Activated CD8-positive, alpha-beta memory T cell treated with anti-CD3 and anti-CD28 coated beads, Interleukin-2, amount 10 ng/mL, durations not matched to agents 7 days and 5 days (primary cell): ENCODE measurements at regions not wholly inside any gene's neighbourhood (a gene's known extent, or its start where the extent isn't known, plus 50 kb on each side); places are given as distances from the start of the nearest gene placed in this dataset.

Experiments used
- ATAC-seq: fragments of 150-1000 bp; cut with Tn5 transposase; one replicate; pipeline ENCODE4 v1.10.0; 2021; ENCODE audit warnings: moderate library complexity
- CTCF ChIA-PET: fragments of 350-600 bp; sonication (Branson Sonifier 250); formaldehyde crosslinking; loops from one replicate; lab custom pipeline; 2021; ENCODE audit warnings: antibody characterized with exemption; lab: Charles Lee
- DNase-seq: peaks from one replicate; pipeline ENCODE4 v3.0.0-alpha.2; 2020
- H3K27ac Mint-ChIP-seq: one replicate; pipeline ENCODE4 v1.8.0; 2021; ENCODE audit warnings: mild to moderate bottlenecking, mixed read lengths
- H3K27me3 Mint-ChIP-seq: one replicate; pipeline ENCODE4 v1.8.0; 2021; ENCODE audit warnings: mixed read lengths
- H3K36me3 Mint-ChIP-seq: one replicate; pipeline ENCODE4 v1.8.0; 2021; ENCODE audit warnings: mild to moderate bottlenecking, mixed read lengths
- H3K4me1 Mint-ChIP-seq: one replicate; pipeline ENCODE4 v1.8.0; 2021; ENCODE audit warnings: mixed read lengths
- H3K4me3 Mint-ChIP-seq: one replicate; pipeline ENCODE4 v1.8.0; 2021; ENCODE audit warnings: mild to moderate bottlenecking, moderate library complexity, mixed read lengths
- H3K9me3 Mint-ChIP-seq: one replicate; pipeline ENCODE4 v1.8.0; 2022; ENCODE audit warnings: low read depth, mixed read lengths

GRCh38 chr18:47484068-47484467 lies 232.6 kb upstream of the SKOR2 start:
- H3K27ac Mint-ChIP-seq = no peak overlapping the region
- no peak for ATAC-seq
- no peaks in the 10 kb centered on the region for H3K4me1 Mint-ChIP-seq
- H3K27me3 Mint-ChIP-seq = peaks cover 8% of the 10 kb centered on the region
- DNase-seq = no peak
- H3K36me3 Mint-ChIP-seq = no peaks in the 10 kb centered on the region
- CTCF ChIA-PET = no interaction called here
- H3K9me3 Mint-ChIP-seq = no peaks in the 10 kb centered on the region
- H3K4me3 Mint-ChIP-seq = no peak overlapping the region

GRCh38 chr18:47480166-47480565 lies 228.7 kb upstream of the SKOR2 start:
- H3K4me3 Mint-ChIP-seq = no peak overlapping the region
- H3K4me1 Mint-ChIP-seq = no peaks in the 10 kb centered on the region
- no peaks in the 10 kb centered on the region for H3K36me3 Mint-ChIP-seq
- ATAC-seq (no peak), DNase-seq (no peak)
- peaks cover 8% of the 10 kb centered on the region for H3K27me3 Mint-ChIP-seq
- CTCF ChIA-PET = no interaction called here
- no peak overlapping the region for H3K27ac Mint-ChIP-seq
- no peaks in the 10 kb centered on the region for H3K9me3 Mint-ChIP-seq

- Mint-ChIP-seq H3K4me1 (no peaks in the 10 kb centered on the region), H3K27ac (no peak overlapping the region), H3K4me3 (no peak overlapping the region), H3K36me3 (no peaks in the 10 kb centered on the region), H3K9me3 (no peaks in the 10 kb centered on the region), H3K27me3 (no peaks in the 10 kb centered on the region)
- ATAC-seq = no peak
- DNase-seq = no peak
- CTCF ChIA-PET = no interaction called here
Measured at GRCh38 chr18:47471784-47472183, 220.3 kb upstream of the SKOR2 start.

GRCh38 chr18:47470941-47471340 lies 219.5 kb upstream of the SKOR2 start:
- CTCF ChIA-PET = no interaction called here
- Mint-ChIP-seq H3K9me3 (no peaks in the 10 kb centered on the region), H3K36me3 (no peaks in the 10 kb centered on the region), H3K27me3 (no peaks in the 10 kb centered on the region), H3K27ac (no peak overlapping the region), H3K4me1 (no peaks in the 10 kb centered on the region), H3K4me3 (no peak overlapping the region)
- DNase-seq = no peak
- no peak for ATAC-seq

- no peaks in the 10 kb centered on the region for H3K9me3 Mint-ChIP-seq
- no peak for ATAC-seq
- no peaks in the 10 kb centered on the region for H3K27me3 Mint-ChIP-seq
- no peak overlapping the region for H3K4me3 Mint-ChIP-seq
- no peaks in the 10 kb centered on the region for H3K36me3 Mint-ChIP-seq
- no peak overlapping the region for H3K27ac Mint-ChIP-seq
- H3K4me1 Mint-ChIP-seq = no peaks in the 10 kb centered on the region
- CTCF ChIA-PET = no interaction called here
- DNase-seq = no peak
Measured at GRCh38 chr18:47469576-47469975, 218.1 kb upstream of the SKOR2 start.

GRCh38 chr18:47461977-47462376 lies 210.5 kb upstream of the SKOR2 start:
- no peak for DNase-seq
- no peaks in the 10 kb centered on the region for H3K36me3 Mint-ChIP-seq
- CTCF ChIA-PET = no interaction called here
- peaks cover 3% of the 10 kb centered on the region for H3K27me3 Mint-ChIP-seq
- H3K4me1 Mint-ChIP-seq = no peaks in the 10 kb centered on the region
- no peaks in the 10 kb centered on the region for H3K9me3 Mint-ChIP-seq
- no peak for ATAC-seq
- H3K4me3 Mint-ChIP-seq = no peak overlapping the region
- no peak overlapping the region for H3K27ac Mint-ChIP-seq

GRCh38 chr18:47461406-47461948 lies 210.0 kb upstream of the SKOR2 start:
- Mint-ChIP-seq H3K27ac (no peak overlapping the region), H3K27me3 (peaks cover 3% of the 10 kb centered on the region), H3K4me3 (no peak overlapping the region), H3K9me3 (no peaks in the 10 kb centered on the region), H3K36me3 (no peaks in the 10 kb centered on the region), H3K4me1 (no peaks in the 10 kb centered on the region)
- ATAC-seq = no peak
- DNase-seq = no peak
- CTCF ChIA-PET = no interaction called here

- H3K27ac Mint-ChIP-seq = no peak overlapping the region
- H3K4me3 Mint-ChIP-seq = no peak overlapping the region
- H3K4me1 Mint-ChIP-seq = no peaks in the 10 kb centered on the region
- no peaks in the 10 kb centered on the region for H3K9me3 Mint-ChIP-seq
- CTCF ChIA-PET = no interaction called here
- DNase-seq = no peak
- H3K36me3 Mint-ChIP-seq = no peaks in the 10 kb centered on the region
- peaks cover 3% of the 10 kb centered on the region for H3K27me3 Mint-ChIP-seq
- ATAC-seq = no peak
Measured at GRCh38 chr18:47458483-47458882, 207.0 kb upstream of the SKOR2 start.

GRCh38 chr18:47457614-47458013 lies 206.2 kb upstream of the SKOR2 start:
- H3K36me3 Mint-ChIP-seq = no peaks in the 10 kb centered on the region
- no peak overlapping the region for H3K27ac Mint-ChIP-seq
- no peak overlapping the region for H3K4me3 Mint-ChIP-seq
- no peak for DNase-seq
- CTCF ChIA-PET = no interaction called here
- H3K4me1 Mint-ChIP-seq = no peaks in the 10 kb centered on the region
- H3K27me3 Mint-ChIP-seq = peaks cover 3% of the 10 kb centered on the region
- no peaks in the 10 kb centered on the region for H3K9me3 Mint-ChIP-seq
- no peak for ATAC-seq

GRCh38 chr18:47453038-47453437 lies 201.6 kb upstream of the SKOR2 start:
- Mint-ChIP-seq H3K4me3 (no peak overlapping the region), H3K27ac (no peak overlapping the region), H3K27me3 (no peaks in the 10 kb centered on the region), H3K36me3 (no peaks in the 10 kb centered on the region), H3K9me3 (no peaks in the 10 kb centered on the region), H3K4me1 (no peaks in the 10 kb centered on the region)
- CTCF ChIA-PET = no interaction called here
- no peak for DNase-seq
- no peak for ATAC-seq

GRCh38 chr18:47448956-47449355 lies 197.5 kb upstream of the SKOR2 start:
- H3K4me3 Mint-ChIP-seq = no peak overlapping the region
- CTCF ChIA-PET = no interaction called here
- no peak overlapping the region for H3K27ac Mint-ChIP-seq
- DNase-seq (no peak), ATAC-seq (no peak)
- H3K36me3 Mint-ChIP-seq = no peaks in the 10 kb centered on the region
- H3K4me1 Mint-ChIP-seq = no peaks in the 10 kb centered on the region
- no peaks in the 10 kb centered on the region for H3K27me3 Mint-ChIP-seq
- H3K9me3 Mint-ChIP-seq = no peaks in the 10 kb centered on the region

- Mint-ChIP-seq H3K4me1 (no peaks in the 10 kb centered on the region), H3K27ac (no peak overlapping the region), H3K4me3 (no peak overlapping the region), H3K9me3 (no peaks in the 10 kb centered on the region), H3K27me3 (peaks cover 7% of the 10 kb centered on the region), H3K36me3 (no peaks in the 10 kb centered on the region)
- DNase-seq (no peak), ATAC-seq (no peak)
- CTCF ChIA-PET = no interaction called here
Measured at GRCh38 chr18:47441914-47442313, 190.5 kb upstream of the SKOR2 start.

GRCh38 chr18:47438001-47438400 lies 186.5 kb upstream of the SKOR2 start:
- ATAC-seq = no peak
- Mint-ChIP-seq H3K27me3 (peaks cover 15% of the 10 kb centered on the region), H3K36me3 (no peaks in the 10 kb centered on the region), H3K4me1 (no peaks in the 10 kb centered on the region), H3K27ac (no peak overlapping the region), H3K4me3 (no peak overlapping the region), H3K9me3 (no peaks in the 10 kb centered on the region)
- DNase-seq = no peak
- CTCF ChIA-PET = no interaction called here

- no peak overlapping the region for H3K27ac Mint-ChIP-seq
- no peaks in the 10 kb centered on the region for H3K4me1 Mint-ChIP-seq
- ATAC-seq (no peak), DNase-seq (no peak)
- no peaks in the 10 kb centered on the region for H3K9me3 Mint-ChIP-seq
- no peaks in the 10 kb centered on the region for H3K36me3 Mint-ChIP-seq
- CTCF ChIA-PET = no interaction called here
- H3K4me3 Mint-ChIP-seq = no peak overlapping the region
- H3K27me3 Mint-ChIP-seq = peaks cover 15% of the 10 kb centered on the region
Measured at GRCh38 chr18:47436871-47437270, 185.4 kb upstream of the SKOR2 start.

GRCh38 chr18:47434214-47434746 lies 182.8 kb upstream of the SKOR2 start:
- H3K36me3 Mint-ChIP-seq = no peaks in the 10 kb centered on the region
- H3K27me3 Mint-ChIP-seq = peaks cover 9% of the 10 kb centered on the region
- CTCF ChIA-PET = no interaction called here
- H3K9me3 Mint-ChIP-seq = no peaks in the 10 kb centered on the region
- H3K4me1 Mint-ChIP-seq = no peaks in the 10 kb centered on the region
- H3K27ac Mint-ChIP-seq = no peak overlapping the region
- DNase-seq (no peak), ATAC-seq (no peak)
- no peak overlapping the region for H3K4me3 Mint-ChIP-seq
